ENCODE measurements at regions not wholly inside any gene's neighbourhood (a gene's known extent, or its start where the extent isn't known, plus 50 kb on each side); places are given as distances from the start of the nearest gene placed in this dataset.

- ATAC-seq (ENCODE audit: insufficient read depth, low read depth): no peak
Measured at GRCh38 chr14:104374718-104375080, 204.9 kb upstream of the C14orf180 start.

GRCh38 chr14:104375551-104376201 lies 203.9 kb upstream of the C14orf180 start:
- ATAC-seq (ENCODE audit: insufficient read depth, low read depth): no peak
- Histone ChIP-seq H2AFZ (ENCODE audit: low read depth, low read length) (no peak overlapping the region), H3K27ac (ENCODE audit: low read length) (no peak overlapping the region), H3K9ac (ENCODE audit: low read depth, low read length) (no peak overlapping the region), H3K4me3 (ENCODE audit: low read depth in 1 of 2, low read length in 2 of 2) (no peak overlapping the region), H3K9me3 (ENCODE audit: insufficient read depth, low read length, severe bottlenecking) (no peaks in the 10 kb centered on the region), H3K4me2 (ENCODE audit: insufficient read depth, low read length) (no peak overlapping the region), H3K36me3 (ENCODE audit: insufficient read depth, low read length) (no peaks in the 10 kb centered on the region), H4K20me1 (ENCODE audit: insufficient read depth, low read length) (no peaks in the 10 kb centered on the region), H3K4me1 (ENCODE audit: insufficient read depth, low read length) (no peaks in the 10 kb centered on the region), H3K27me3 (ENCODE audit: insufficient read depth, low read length, poor library complexity) (no peaks in the 10 kb centered on the region), H3K79me2 (ENCODE audit: insufficient read depth, low read length) (no peaks in the 10 kb centered on the region)
- TF ChIP-seq CTCF (IDR thresholded peaks at IDR 0.05; ENCODE audit: borderline replicate concordance, extremely low read depth, low read length, poor library complexity, severe bottlenecking): no peak
- no peak for TF ChIP-seq EZH2 (IDR thresholded peaks at IDR 0.05; ENCODE audit: borderline replicate concordance, low read depth, low read length, severe bottlenecking)
- no peak for DNase-seq

More at GRCh38 chr14:104374718-104375080, 204.9 kb upstream of the C14orf180 start:
- no peak overlapping the region for H3K4me2 ChIP-seq (ENCODE audit: insufficient read depth, low read length)
- H3K9ac ChIP-seq (ENCODE audit: low read depth, low read length): no peak overlapping the region
- no peaks in the 10 kb centered on the region for H3K36me3 ChIP-seq (ENCODE audit: insufficient read depth, low read length)
- no peak for DNase-seq
- no peak for TF ChIP-seq EZH2 (IDR thresholded peaks at IDR 0.05; ENCODE audit: borderline replicate concordance, low read depth, low read length, severe bottlenecking)
- no peak for TF ChIP-seq CTCF (IDR thresholded peaks at IDR 0.05; ENCODE audit: borderline replicate concordance, extremely low read depth, low read length, poor library complexity, severe bottlenecking)
- H3K4me1 ChIP-seq (ENCODE audit: insufficient read depth, low read length): no peaks in the 10 kb centered on the region
- no peaks in the 10 kb centered on the region for H3K9me3 ChIP-seq (ENCODE audit: insufficient read depth, low read length, severe bottlenecking)
- H3K79me2 ChIP-seq (ENCODE audit: insufficient read depth, low read length): no peaks in the 10 kb centered on the region
- no peak overlapping the region for H3K27ac ChIP-seq (ENCODE audit: low read length)
- no peak overlapping the region for H3K4me3 ChIP-seq (ENCODE audit: low read depth in 1 of 2, low read length in 2 of 2)
- no peaks in the 10 kb centered on the region for H4K20me1 ChIP-seq (ENCODE audit: insufficient read depth, low read length)
- H3K27me3 ChIP-seq (ENCODE audit: insufficient read depth, low read length, poor library complexity): no peaks in the 10 kb centered on the region
- H2AFZ ChIP-seq (ENCODE audit: low read depth, low read length): no peak overlapping the region

- H3K79me2 ChIP-seq (ENCODE audit: insufficient read depth, low read length): no peaks in the 10 kb centered on the region
- H3K4me1 ChIP-seq (ENCODE audit: insufficient read depth, low read length): no peaks in the 10 kb centered on the region
- H3K4me3 ChIP-seq (ENCODE audit: low read depth in 1 of 2, low read length in 2 of 2): no peak overlapping the region
- H3K9ac ChIP-seq (ENCODE audit: low read depth, low read length): no peak overlapping the region
- no peaks in the 10 kb centered on the region for H3K27me3 ChIP-seq (ENCODE audit: insufficient read depth, low read length, poor library complexity)
- DNase-seq (no peak), ATAC-seq (ENCODE audit: insufficient read depth, low read depth) (no peak)
- H3K4me2 ChIP-seq (ENCODE audit: insufficient read depth, low read length): no peak overlapping the region
- no peak overlapping the region for H2AFZ ChIP-seq (ENCODE audit: low read depth, low read length)
- TF ChIP-seq EZH2 (IDR thresholded peaks at IDR 0.05; ENCODE audit: borderline replicate concordance, low read depth, low read length, severe bottlenecking) (no peak), CTCF (IDR thresholded peaks at IDR 0.05; ENCODE audit: borderline replicate concordance, extremely low read depth, low read length, poor library complexity, severe bottlenecking) (no peak)
- no peaks in the 10 kb centered on the region for H3K9me3 ChIP-seq (ENCODE audit: insufficient read depth, low read length, severe bottlenecking)
- no peaks in the 10 kb centered on the region for H3K36me3 ChIP-seq (ENCODE audit: insufficient read depth, low read length)
- H4K20me1 ChIP-seq (ENCODE audit: insufficient read depth, low read length): no peaks in the 10 kb centered on the region
- H3K27ac ChIP-seq (ENCODE audit: low read length): no peak overlapping the region
Measured at GRCh38 chr14:104376202-104377140, 203.1 kb upstream of the C14orf180 start.
